LNCaP clone FGC (cell line): ENCODE measurements at regions not wholly inside any gene's neighbourhood (a gene's known extent, or its start where the extent isn't known, plus 50 kb on each side); places are given as distances from the start of the nearest gene placed in this dataset.

Experiments used
- DNase-seq: peaks from one replicate; pipeline ENCODE4 v3.0.0-alpha.2; 2011; ENCODE audit warnings: low read depth
- H3K4me3 ChIP-seq: 2 replicates; pipeline ENCODE4 v1.5.1; 2011; ENCODE audit warnings: mild to moderate bottlenecking, low read depth, low read length, control low read depth
- CTCF ChIP-seq: IDR thresholded peaks from 2 replicates; pipeline ENCODE4 v1.5.1; 2012; ENCODE audit warnings: mild to moderate bottlenecking; ENCODE audit not compliant: control insufficient read depth, insufficient read depth; ENCODE audit errors: extremely low read depth

GRCh38 chr11:79708319-79708932, 267.6 kb upstream of the TENM4 start:
- DNase-seq, result peak; percentile 46
- TF ChIP-seq CTCF, result peak; percentile 83
- H3K4me3 ChIP-seq, result no peak overlapping the region

- DNase-seq, result no peak
- H3K4me3 ChIP-seq, result no peak overlapping the region
- no peak for TF ChIP-seq CTCF
These were observed 264.8 kb upstream of the TENM4 start for GRCh38 chr11:79705648-79706047.

GRCh38 chr11:79702303-79702702, 261.5 kb upstream of the TENM4 start:
- DNase-seq, result no peak
- TF ChIP-seq CTCF, result no peak
- H3K4me3 ChIP-seq, result no peak overlapping the region

GRCh38 chr11:79699246-79699645, 258.4 kb upstream of the TENM4 start:
- no peak for DNase-seq
- TF ChIP-seq CTCF, result no peak
- H3K4me3 ChIP-seq, result no peak overlapping the region

GRCh38 chr11:79697905-79698304, 257.1 kb upstream of the TENM4 start:
- no peak overlapping the region for H3K4me3 ChIP-seq
- TF ChIP-seq CTCF, result no peak
- no peak for DNase-seq

- no peak overlapping the region for H3K4me3 ChIP-seq
- no peak for TF ChIP-seq CTCF
- no peak for DNase-seq
These were observed 253.5 kb upstream of the TENM4 start for GRCh38 chr11:79694368-79694767.

GRCh38 chr11:79691445-79691844, 250.6 kb upstream of the TENM4 start:
- DNase-seq, result no peak
- TF ChIP-seq CTCF, result no peak
- H3K4me3 ChIP-seq, result no peak overlapping the region
